Colonic mucosa (tissue), 4 donors: ENCODE measurements at regions not wholly inside any gene's neighbourhood (a gene's known extent, or its start where the extent isn't known, plus 50 kb on each side); places are given as distances from the start of the nearest gene placed in this dataset.

Source experiments
- DNase-seq: peaks from one replicate; pipeline ENCODE4 v3.0.0-alpha.2; 2020
- H3K27ac ChIP-seq: fragments of 200-600 bp; one replicate; pipeline ENCODE4 v1.8.0; 2021
- H3K27me3 ChIP-seq: fragments of 200-600 bp; one replicate; pipeline ENCODE4 v1.8.0; 2021
- H3K36me3 ChIP-seq: fragments of 200-600 bp; one replicate; pipeline ENCODE4 v1.8.0; 2021
- H3K4me1 ChIP-seq: fragments of 200-600 bp; one replicate; pipeline ENCODE4 v1.8.0; 2021; ENCODE audit warnings: mild to moderate bottlenecking
- H3K4me3 ChIP-seq: fragments of 200-600 bp; one replicate; pipeline ENCODE4 v1.8.0; 2021
- H3K9ac ChIP-seq, 2 donors: one replicate each; pipeline ENCODE4 v1.7.0; 2013; ENCODE audit warnings: control low read depth in 2 of 2, low read depth in 2 of 2, low read length in 2 of 2
- H3K9me3 ChIP-seq: fragments of 200-600 bp; one replicate; pipeline ENCODE4 v1.8.0; 2021
- intact Hi-C: fragments of 100-400 bp; cut with DNase I; formaldehyde crosslinking; loops from one replicate; pipeline ENCODE4 v1.14.1; 2022
- TF ChIP-seq, protein P1 (sequence below): fragments of 200-600 bp; IDR thresholded peaks from one replicate; pipeline ENCODE4 v1.8.0; 2022; ENCODE audit warnings: antibody characterized with exemption, mild to moderate bottlenecking
- donor health status: healthy.
- donor health status: DM: no; HTN: no; CAD: no.
- donor health status: DM: no; HTN: no; CAD: no.

DNA sequence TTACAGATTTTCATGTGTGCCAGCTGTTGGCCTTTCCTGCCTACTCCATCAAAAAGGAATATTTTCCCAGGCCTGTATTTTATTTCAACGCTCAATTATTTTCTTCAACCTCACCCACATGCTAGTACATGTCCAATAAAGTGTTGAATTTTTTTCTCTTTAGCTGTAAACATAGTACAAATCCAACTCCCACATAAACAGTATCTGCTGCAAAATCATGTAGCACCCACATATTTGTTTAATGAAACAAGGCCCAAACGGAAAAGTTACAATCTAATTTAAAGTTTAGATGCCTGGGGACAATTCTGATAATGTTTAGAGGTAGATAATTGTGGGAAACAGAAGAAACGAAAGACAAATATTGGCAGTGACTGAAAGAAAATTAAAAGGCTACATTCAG lies 275.4 kb upstream of the ACVR2A start:
- no peaks in the 10 kb centered on the region for H3K36me3 ChIP-seq
- no peak overlapping the region for H3K27ac ChIP-seq
- H3K9ac ChIP-seq, result no peak overlapping the region
- H3K4me3 ChIP-seq, result no peak overlapping the region
- H3K4me1 ChIP-seq, result no peaks in the 10 kb centered on the region
- no peaks in the 10 kb centered on the region for H3K9me3 ChIP-seq
- intact Hi-C loops, result no loop called here
- H3K27me3 ChIP-seq, result no peaks in the 10 kb centered on the region
- DNase-seq, result no peak
- TF ChIP-seq, protein P1, sequence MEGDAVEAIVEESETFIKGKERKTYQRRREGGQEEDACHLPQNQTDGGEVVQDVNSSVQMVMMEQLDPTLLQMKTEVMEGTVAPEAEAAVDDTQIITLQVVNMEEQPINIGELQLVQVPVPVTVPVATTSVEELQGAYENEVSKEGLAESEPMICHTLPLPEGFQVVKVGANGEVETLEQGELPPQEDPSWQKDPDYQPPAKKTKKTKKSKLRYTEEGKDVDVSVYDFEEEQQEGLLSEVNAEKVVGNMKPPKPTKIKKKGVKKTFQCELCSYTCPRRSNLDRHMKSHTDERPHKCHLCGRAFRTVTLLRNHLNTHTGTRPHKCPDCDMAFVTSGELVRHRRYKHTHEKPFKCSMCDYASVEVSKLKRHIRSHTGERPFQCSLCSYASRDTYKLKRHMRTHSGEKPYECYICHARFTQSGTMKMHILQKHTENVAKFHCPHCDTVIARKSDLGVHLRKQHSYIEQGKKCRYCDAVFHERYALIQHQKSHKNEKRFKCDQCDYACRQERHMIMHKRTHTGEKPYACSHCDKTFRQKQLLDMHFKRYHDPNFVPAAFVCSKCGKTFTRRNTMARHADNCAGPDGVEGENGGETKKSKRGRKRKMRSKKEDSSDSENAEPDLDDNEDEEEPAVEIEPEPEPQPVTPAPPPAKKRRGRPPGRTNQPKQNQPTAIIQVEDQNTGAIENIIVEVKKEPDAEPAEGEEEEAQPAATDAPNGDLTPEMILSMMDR, result no peak

DNA sequence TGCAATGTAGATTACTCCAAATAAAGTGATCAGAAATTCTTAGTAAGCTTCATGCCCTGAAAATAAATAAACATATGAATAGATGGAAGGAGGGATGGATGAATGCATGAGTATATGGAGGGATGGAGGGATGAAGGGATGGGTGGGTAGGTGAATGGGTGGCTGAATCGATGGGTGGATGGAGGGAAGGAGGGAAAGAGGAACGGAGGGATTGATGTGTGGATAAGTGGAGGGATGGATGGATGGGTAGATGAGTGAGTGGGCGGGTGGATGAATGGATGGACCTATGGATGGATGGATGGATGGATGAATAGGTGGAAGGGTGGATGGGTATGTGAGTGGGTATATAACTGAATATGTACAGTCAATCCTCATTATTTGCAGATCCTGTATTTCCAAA lies 276.7 kb upstream of the ACVR2A start:
- TF ChIP-seq, protein P1, result no peak
- no peaks in the 10 kb centered on the region for H3K9me3 ChIP-seq
- no peaks in the 10 kb centered on the region for H3K36me3 ChIP-seq

DNA sequence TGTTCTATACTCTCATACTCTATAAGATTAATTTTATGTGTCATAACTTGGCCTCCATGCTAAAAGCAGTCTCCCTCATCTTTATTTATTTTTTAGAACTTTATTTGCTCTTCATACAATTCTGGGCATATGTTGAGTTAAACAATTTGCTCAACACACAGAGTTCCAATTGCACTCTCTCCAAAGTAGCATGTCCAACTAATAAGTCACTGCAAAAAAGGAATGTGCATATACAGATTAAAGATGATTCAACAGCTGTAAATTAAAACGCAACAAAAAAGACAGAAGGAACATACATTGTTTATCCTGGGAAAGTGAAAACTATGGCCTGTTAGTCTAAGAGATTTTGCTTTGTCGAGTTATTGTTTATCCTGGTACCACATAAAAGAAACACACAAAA lies 277.7 kb upstream of the ACVR2A start:
- H3K4me3 ChIP-seq, result no peak overlapping the region
- H3K27me3 ChIP-seq, result no peaks in the 10 kb centered on the region
- no peak overlapping the region for H3K9ac ChIP-seq
- TF ChIP-seq, protein P1, result no peak
- intact Hi-C loops, result no loop called here
- H3K36me3 ChIP-seq, result no peaks in the 10 kb centered on the region
- no peak overlapping the region for H3K27ac ChIP-seq
- H3K4me1 ChIP-seq, result no peaks in the 10 kb centered on the region
- DNase-seq, result no peak
- no peaks in the 10 kb centered on the region for H3K9me3 ChIP-seq

More for the DNA sequence above, 276.7 kb upstream of the ACVR2A start:
- H3K27ac ChIP-seq, result no peak overlapping the region
- H3K9ac ChIP-seq, result no peak overlapping the region
- DNase-seq, result no peak
- H3K4me3 ChIP-seq, result no peak overlapping the region
- intact Hi-C loops, result no loop called here
- H3K27me3 ChIP-seq, result no peaks in the 10 kb centered on the region
- no peaks in the 10 kb centered on the region for H3K4me1 ChIP-seq

DNA sequence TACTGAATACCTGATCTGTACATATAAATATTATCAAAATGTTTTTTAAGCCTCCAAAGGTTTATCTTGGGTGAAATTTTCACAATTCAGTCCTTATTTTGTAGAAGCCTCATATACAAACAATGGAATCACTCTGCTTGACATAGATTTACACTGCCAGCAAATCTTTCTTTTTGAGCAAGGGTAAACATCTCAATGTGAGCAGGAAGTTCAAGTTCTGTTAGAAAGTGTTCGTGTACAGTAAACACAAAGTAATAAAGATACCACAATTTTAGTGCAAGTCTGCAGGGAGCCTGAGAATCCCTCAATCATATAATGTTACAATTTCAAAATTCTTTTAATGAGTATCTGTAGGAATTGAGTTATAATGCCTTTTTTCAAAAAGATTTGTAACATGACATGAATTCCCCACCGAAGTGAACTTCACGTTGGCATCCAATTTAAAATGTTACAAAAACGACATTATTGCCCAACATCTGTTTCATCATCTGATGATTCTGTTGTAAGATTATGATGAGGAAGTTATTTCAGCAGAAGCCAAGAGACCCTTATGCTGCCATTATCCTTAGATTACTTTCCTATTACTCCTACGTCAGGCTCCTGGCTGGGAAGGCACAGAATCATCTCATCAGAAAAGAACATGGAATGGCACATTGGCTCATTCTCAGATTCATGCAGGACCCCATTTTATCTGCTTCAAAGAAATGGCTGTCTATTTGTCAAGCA lies 283.9 kb upstream of the ACVR2A start:
- no peaks in the 10 kb centered on the region for H3K9me3 ChIP-seq
- no peak overlapping the region for H3K27ac ChIP-seq
- intact Hi-C loops, result no loop called here
- TF ChIP-seq, protein P1, result no peak
- DNase-seq, result no peak
- H3K36me3 ChIP-seq, result no peaks in the 10 kb centered on the region
- no peak overlapping the region for H3K9ac ChIP-seq
- H3K4me3 ChIP-seq, result no peak overlapping the region
- H3K4me1 ChIP-seq, result no peaks in the 10 kb centered on the region
- no peaks in the 10 kb centered on the region for H3K27me3 ChIP-seq

DNA sequence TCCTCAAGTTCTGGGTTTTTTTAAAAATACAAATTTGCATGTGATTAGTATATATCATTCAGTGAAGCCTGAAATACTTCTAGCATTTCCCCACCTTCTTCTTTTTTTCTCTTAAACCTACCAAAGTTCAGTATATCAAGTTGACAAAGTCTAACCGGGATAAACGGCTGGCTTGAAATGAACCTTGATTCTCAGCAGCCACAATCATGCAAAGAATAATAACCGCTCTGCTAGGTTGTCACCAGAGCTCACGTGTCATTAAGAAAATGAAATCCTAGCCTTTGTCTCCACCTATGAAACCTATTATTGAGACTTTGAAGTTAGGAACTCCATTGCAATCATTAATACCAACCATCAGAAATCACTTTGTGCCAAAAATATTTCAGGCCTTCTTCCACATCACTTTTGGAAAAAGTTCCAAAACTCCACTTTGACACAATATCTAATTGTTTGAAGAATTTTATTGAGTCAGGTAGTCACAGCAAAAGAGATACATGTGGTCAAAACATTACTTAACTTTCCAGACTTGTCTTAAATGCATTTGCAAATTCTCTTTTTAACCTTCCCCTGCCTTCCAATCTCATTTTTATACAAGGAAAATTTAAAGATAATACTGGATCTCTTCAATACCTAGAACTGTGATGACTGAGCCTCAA lies 285.6 kb upstream of the ACVR2A start:
- no peak overlapping the region for H3K27ac ChIP-seq
- H3K9me3 ChIP-seq, result no peaks in the 10 kb centered on the region
- no peaks in the 10 kb centered on the region for H3K27me3 ChIP-seq
- H3K4me3 ChIP-seq, result no peak overlapping the region
- intact Hi-C loops, result no loop called here
- H3K4me1 ChIP-seq, result no peaks in the 10 kb centered on the region
- DNase-seq, result no peak
- TF ChIP-seq, protein P1, result no peak
- no peak overlapping the region for H3K9ac ChIP-seq
- no peaks in the 10 kb centered on the region for H3K36me3 ChIP-seq
